ENCODE measurements at regions not wholly inside any gene's neighbourhood (a gene's known extent, or its start where the extent isn't known, plus 50 kb on each side); places are given as distances from the start of the nearest gene placed in this dataset.

GRCh38 chr15:29331071-29331470 is 61.4 kb upstream of the NSMCE3 start:
- TF ChIP-seq EZH2 (IDR thresholded peaks at IDR 0.05; ENCODE audit: borderline replicate concordance, low read length): no peak
- TF ChIP-seq CTCF (IDR thresholded peaks at IDR 0.05; ENCODE audit: low read length): no peak
- no peak overlapping the region for H2AFZ ChIP-seq (ENCODE audit: low read length)
- H4K20me1 ChIP-seq (ENCODE audit: insufficient read depth, low read length): no peaks in the 10 kb centered on the region
- no peaks in the 10 kb centered on the region for H3K36me3 ChIP-seq (ENCODE audit: insufficient read depth, low read length)
- no peak overlapping the region for H3K9ac ChIP-seq (ENCODE audit: low read length)
- no peak overlapping the region for H3K4me2 ChIP-seq (ENCODE audit: low read length)
- no peaks in the 10 kb centered on the region for H3K27me3 ChIP-seq (ENCODE audit: insufficient read depth, low read length)
- no peaks in the 10 kb centered on the region for H3K9me2 ChIP-seq (ENCODE audit: low read depth, low read length)
- no peaks in the 10 kb centered on the region for H3F3A ChIP-seq (ENCODE audit: insufficient read depth, low read length)
- H3K79me2 ChIP-seq (ENCODE audit: insufficient read depth, low read length): no peaks in the 10 kb centered on the region
- H3K9me3 ChIP-seq (ENCODE audit: low read length): no peaks in the 10 kb centered on the region
- H3K4me1 ChIP-seq (ENCODE audit: insufficient read depth, low read length, severe bottlenecking): no peaks in the 10 kb centered on the region
- no peak overlapping the region for H3K27ac ChIP-seq (ENCODE audit: low read depth, low read length, poor library complexity, severe bottlenecking)
- H3K4me3 ChIP-seq (ENCODE audit: low read depth, low read length, poor library complexity, severe bottlenecking): no peak overlapping the region

GRCh38 chr15:29324746-29325145 is 55.1 kb upstream of the NSMCE3 start:
- Histone ChIP-seq H3K4me2 (ENCODE audit: low read length) (no peak overlapping the region), H3K4me3 (ENCODE audit: low read depth, low read length, poor library complexity, severe bottlenecking) (no peak overlapping the region), H3K79me2 (ENCODE audit: insufficient read depth, low read length) (no peaks in the 10 kb centered on the region), H3F3A (ENCODE audit: insufficient read depth, low read length) (no peaks in the 10 kb centered on the region), H3K9ac (ENCODE audit: low read length) (no peak overlapping the region), H4K20me1 (ENCODE audit: insufficient read depth, low read length) (no peaks in the 10 kb centered on the region), H2AFZ (ENCODE audit: low read length) (no peak overlapping the region), H3K4me1 (ENCODE audit: insufficient read depth, low read length, severe bottlenecking) (no peaks in the 10 kb centered on the region), H3K27ac (ENCODE audit: low read depth, low read length, poor library complexity, severe bottlenecking) (no peak overlapping the region), H3K36me3 (ENCODE audit: insufficient read depth, low read length) (no peaks in the 10 kb centered on the region), H3K9me2 (ENCODE audit: low read depth, low read length) (no peaks in the 10 kb centered on the region), H3K27me3 (ENCODE audit: insufficient read depth, low read length) (no peaks in the 10 kb centered on the region), H3K9me3 (ENCODE audit: low read length) (no peaks in the 10 kb centered on the region)
- no peak for TF ChIP-seq EZH2 (IDR thresholded peaks at IDR 0.05; ENCODE audit: borderline replicate concordance, low read length)
- TF ChIP-seq CTCF (IDR thresholded peaks at IDR 0.05; ENCODE audit: low read length): no peak

GRCh38 chr15:29323557-29323956 is 53.9 kb upstream of the NSMCE3 start:
- Histone ChIP-seq H3K9me2 (ENCODE audit: low read depth, low read length) (no peaks in the 10 kb centered on the region), H3K36me3 (ENCODE audit: insufficient read depth, low read length) (no peaks in the 10 kb centered on the region), H3K27ac (ENCODE audit: low read depth, low read length, poor library complexity, severe bottlenecking) (no peak overlapping the region), H4K20me1 (ENCODE audit: insufficient read depth, low read length) (no peaks in the 10 kb centered on the region), H3K79me2 (ENCODE audit: insufficient read depth, low read length) (no peaks in the 10 kb centered on the region), H3K4me2 (ENCODE audit: low read length) (no peak overlapping the region), H3K27me3 (ENCODE audit: insufficient read depth, low read length) (no peaks in the 10 kb centered on the region), H3K9me3 (ENCODE audit: low read length) (no peaks in the 10 kb centered on the region), H3K4me1 (ENCODE audit: insufficient read depth, low read length, severe bottlenecking) (no peaks in the 10 kb centered on the region), H2AFZ (ENCODE audit: low read length) (no peak overlapping the region), H3K9ac (ENCODE audit: low read length) (no peak overlapping the region), H3K4me3 (ENCODE audit: low read depth, low read length, poor library complexity, severe bottlenecking) (no peak overlapping the region), H3F3A (ENCODE audit: insufficient read depth, low read length) (no peaks in the 10 kb centered on the region)
- TF ChIP-seq EZH2 (IDR thresholded peaks at IDR 0.05; ENCODE audit: borderline replicate concordance, low read length): no peak

- TF ChIP-seq CTCF (IDR thresholded peaks at IDR 0.05; ENCODE audit: low read length) (no peak), EZH2 (IDR thresholded peaks at IDR 0.05; ENCODE audit: borderline replicate concordance, low read length) (no peak)
- Histone ChIP-seq H4K20me1 (ENCODE audit: insufficient read depth, low read length) (no peaks in the 10 kb centered on the region), H3K9me3 (ENCODE audit: low read length) (no peaks in the 10 kb centered on the region), H3K27ac (ENCODE audit: low read depth, low read length, poor library complexity, severe bottlenecking) (no peak overlapping the region), H3K79me2 (ENCODE audit: insufficient read depth, low read length) (no peaks in the 10 kb centered on the region), H2AFZ (ENCODE audit: low read length) (no peak overlapping the region), H3K36me3 (ENCODE audit: insufficient read depth, low read length) (no peaks in the 10 kb centered on the region), H3K4me3 (ENCODE audit: low read depth, low read length, poor library complexity, severe bottlenecking) (no peak overlapping the region), H3K9me2 (ENCODE audit: low read depth, low read length) (no peaks in the 10 kb centered on the region), H3K4me2 (ENCODE audit: low read length) (no peak overlapping the region), H3K9ac (ENCODE audit: low read length) (no peak overlapping the region), H3K4me1 (ENCODE audit: insufficient read depth, low read length, severe bottlenecking) (no peaks in the 10 kb centered on the region), H3F3A (ENCODE audit: insufficient read depth, low read length) (no peaks in the 10 kb centered on the region), H3K27me3 (ENCODE audit: insufficient read depth, low read length) (no peaks in the 10 kb centered on the region)
Observed at GRCh38 chr15:29322415-29322814, 52.8 kb upstream of the NSMCE3 start.
